GM13977 (cell line): ENCODE measurements at regions not wholly inside any gene's neighbourhood (a gene's known extent, or its start where the extent isn't known, plus 50 kb on each side); places are given as distances from the start of the nearest gene placed in this dataset.

Source experiments
- DNase-seq: peaks from one replicate; pipeline ENCODE4 v3.0.0; 2012; ENCODE audit warnings: low spot score
- in situ Hi-C: fragments of 300-500 bp; cut with MboI; formaldehyde crosslinking; loops from one replicate; pipeline ENCODE4 v1.12.0; 2022; ENCODE audit warnings: low sequenced_read_pairs, low pct_unique_long_range_greater_than_20kb, mixed read lengths, inconsistent platforms; ENCODE audit not compliant: unreplicated experiment
- TF ChIP-seq, protein P1 (sequence below): IDR thresholded peaks from 2 replicates; pipeline ENCODE4 v1.5.1; 2012; ENCODE audit warnings: mild to moderate bottlenecking, control low read depth; ENCODE audit not compliant: insufficient read depth; ENCODE audit errors: extremely low read depth, missing control alignments

DNA sequence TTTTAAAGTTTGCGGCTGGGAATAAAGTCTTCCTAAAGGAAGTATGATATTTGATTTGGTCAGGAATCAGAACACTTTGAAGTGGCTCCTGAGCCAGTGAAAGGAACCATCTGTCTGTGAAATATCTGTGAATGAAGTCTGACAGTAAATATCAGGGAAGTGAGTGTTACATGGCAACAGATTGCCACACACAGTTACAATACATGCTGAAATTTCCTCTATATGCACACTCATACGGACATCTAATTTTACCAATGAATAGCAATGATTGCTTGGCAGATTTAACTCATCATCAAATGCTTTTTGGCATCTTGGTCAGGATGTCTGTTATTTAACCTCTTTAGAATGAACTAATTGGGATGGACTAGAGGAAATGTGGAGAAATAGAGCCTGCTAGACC is 1023.8 kb downstream of the FAT4 start:
- in situ Hi-C loops = no loop called here
- no peak for DNase-seq

DNA sequence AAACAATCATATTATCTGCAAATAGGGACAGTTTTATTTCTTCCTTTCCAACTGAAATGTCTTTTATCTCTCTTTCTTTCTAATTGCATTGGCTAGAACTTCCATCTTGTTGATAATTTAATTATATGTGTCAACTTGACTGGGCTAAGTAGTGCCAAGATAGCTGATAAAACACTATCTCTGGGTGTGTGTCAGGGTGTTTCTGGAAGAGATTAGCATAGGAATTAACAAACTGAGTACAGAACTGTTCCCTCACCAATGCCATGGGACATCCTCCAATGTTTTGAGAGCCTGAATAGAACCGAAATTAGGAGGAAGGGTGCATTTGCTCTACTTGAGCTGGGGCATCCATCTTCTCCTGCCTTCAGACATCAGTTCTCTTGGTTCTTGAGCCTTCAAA is 1027.2 kb downstream of the FAT4 start:
- no peak for DNase-seq
- in situ Hi-C loops = no loop called here
- TF ChIP-seq, protein P1, sequence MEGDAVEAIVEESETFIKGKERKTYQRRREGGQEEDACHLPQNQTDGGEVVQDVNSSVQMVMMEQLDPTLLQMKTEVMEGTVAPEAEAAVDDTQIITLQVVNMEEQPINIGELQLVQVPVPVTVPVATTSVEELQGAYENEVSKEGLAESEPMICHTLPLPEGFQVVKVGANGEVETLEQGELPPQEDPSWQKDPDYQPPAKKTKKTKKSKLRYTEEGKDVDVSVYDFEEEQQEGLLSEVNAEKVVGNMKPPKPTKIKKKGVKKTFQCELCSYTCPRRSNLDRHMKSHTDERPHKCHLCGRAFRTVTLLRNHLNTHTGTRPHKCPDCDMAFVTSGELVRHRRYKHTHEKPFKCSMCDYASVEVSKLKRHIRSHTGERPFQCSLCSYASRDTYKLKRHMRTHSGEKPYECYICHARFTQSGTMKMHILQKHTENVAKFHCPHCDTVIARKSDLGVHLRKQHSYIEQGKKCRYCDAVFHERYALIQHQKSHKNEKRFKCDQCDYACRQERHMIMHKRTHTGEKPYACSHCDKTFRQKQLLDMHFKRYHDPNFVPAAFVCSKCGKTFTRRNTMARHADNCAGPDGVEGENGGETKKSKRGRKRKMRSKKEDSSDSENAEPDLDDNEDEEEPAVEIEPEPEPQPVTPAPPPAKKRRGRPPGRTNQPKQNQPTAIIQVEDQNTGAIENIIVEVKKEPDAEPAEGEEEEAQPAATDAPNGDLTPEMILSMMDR = no peak

More for the DNA sequence above, 1023.8 kb downstream of the FAT4 start:
- TF ChIP-seq, protein P1 = no peak

DNA sequence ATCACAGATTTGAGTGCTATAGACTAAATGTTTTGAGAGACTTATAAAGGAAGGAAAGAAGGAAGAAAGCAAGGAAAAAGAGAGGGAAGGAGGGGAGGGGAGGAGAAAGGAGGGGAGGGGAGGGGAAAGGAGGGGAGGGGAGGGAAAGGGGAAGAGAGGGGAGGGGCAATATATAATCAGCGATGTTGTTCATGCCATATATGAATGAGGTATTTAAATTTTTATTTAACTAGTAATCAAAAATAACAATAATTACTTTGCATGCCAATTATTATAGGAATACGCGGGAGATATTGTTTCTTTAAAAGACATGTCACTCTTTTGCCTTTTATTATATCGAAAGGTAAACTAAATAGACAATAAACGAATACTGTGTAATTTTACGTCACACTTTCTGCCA is 1029.7 kb downstream of the FAT4 start:
- no peak for DNase-seq
- in situ Hi-C loops = no loop called here
- TF ChIP-seq, protein P1 = no peak

DNA sequence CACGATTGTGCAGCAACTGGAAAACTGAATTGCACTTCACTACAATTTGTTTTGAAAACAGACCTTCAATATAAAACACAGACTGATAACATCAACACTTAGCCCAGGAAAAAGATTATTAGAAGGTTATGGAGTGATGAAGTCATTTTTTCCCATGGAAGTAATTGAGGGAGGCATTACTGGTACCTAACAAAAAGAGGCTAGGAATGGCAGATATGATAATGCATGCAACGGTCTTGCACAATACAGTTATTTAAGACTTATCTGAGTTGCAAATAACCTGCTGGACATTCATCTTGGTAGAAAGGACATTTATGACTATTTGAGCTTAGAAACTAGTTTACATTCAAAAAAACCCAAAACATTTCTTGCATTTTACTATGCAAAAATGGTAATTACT is 1031.9 kb downstream of the FAT4 start:
- DNase-seq = no peak
- TF ChIP-seq, protein P1 = no peak
- in situ Hi-C loops = no loop called here

DNA sequence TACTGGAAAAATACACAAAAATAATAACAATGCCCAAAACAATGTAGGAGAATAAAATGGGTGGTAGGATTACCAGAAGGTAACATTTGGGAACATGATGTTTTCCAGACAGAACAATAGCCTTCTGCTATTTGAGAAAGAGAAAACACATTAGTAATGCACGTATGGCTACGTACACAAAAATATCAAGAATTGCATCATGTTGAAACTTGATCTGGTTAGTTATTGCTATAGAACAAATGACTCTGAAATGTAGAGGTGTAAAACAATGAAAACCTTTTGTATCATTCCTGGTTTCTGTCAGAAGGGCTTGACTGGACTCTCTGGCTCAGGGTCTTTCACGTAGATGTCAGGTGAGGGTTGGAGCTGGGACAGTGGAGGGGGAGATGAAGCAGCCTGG is 1040.0 kb downstream of the FAT4 start:
- DNase-seq = no peak
- TF ChIP-seq, protein P1 = no peak

DNA sequence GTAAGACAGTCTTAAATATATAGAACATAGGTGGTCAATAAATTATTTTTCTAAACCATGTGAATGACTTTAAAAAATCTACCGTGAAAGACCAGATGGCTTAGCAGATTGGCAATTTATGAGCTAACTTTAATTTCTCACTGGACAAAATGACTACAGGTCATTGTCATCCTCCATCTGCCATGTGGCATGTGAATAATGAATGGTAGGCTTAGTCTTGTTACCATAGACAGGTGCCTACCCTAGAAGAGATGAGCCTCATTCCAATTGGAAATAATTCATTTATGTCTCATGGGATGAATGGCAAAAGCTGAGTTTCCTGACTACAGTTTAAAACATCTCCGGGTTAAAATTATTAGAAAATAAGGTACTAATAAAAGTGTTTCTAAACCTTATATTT is 1043.3 kb downstream of the FAT4 start:
- no peak for DNase-seq
- TF ChIP-seq, protein P1 = no peak
- in situ Hi-C loops = no loop called here

More for the DNA sequence above, 1040.0 kb downstream of the FAT4 start:
- in situ Hi-C loops = no loop called here

DNA sequence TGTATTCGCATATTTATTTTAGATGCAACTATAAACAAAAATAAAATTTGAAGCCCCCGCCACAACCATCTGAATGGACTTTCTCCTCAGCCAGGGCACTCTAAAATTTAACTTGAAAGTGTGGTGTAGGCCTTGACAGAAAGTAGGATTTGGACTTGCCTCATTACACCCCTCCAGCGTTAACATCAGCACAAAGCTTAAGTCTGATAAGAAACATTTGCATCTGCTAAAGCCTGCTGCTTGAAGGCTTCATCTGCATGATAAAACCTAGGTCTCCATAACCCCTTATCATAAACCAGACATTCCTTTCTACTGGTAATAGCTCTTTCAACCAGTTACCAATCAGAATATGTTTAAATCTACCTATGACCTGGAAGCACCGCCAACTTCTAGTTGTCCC is 1046.5 kb downstream of the FAT4 start:
- TF ChIP-seq, protein P1 = no peak
- DNase-seq = no peak
- in situ Hi-C loops = no loop called here
